ENCODE measurements at regions not wholly inside any gene's neighbourhood (a gene's known extent, or its start where the extent isn't known, plus 50 kb on each side); places are given as distances from the start of the nearest gene placed in this dataset.

- H2BK15ac ChIP-seq (ENCODE audit: low read depth, low read length), result no peak overlapping the region
- H3K4me1 Mint-ChIP-seq, result peaks cover 10% of the 10 kb centered on the region in 2 experiments
- no peak for TF ChIP-seq CTCF (conservative IDR thresholded peaks at IDR 0.05)
Measured at GRCh38 chr6:71187141-71187540, 101.5 kb upstream of the OGFRL1 start.

More at GRCh38 chr6:71187141-71187540, 101.5 kb upstream of the OGFRL1 start:
- Histone ChIP-seq H2BK20ac (ENCODE audit: low read depth, low read length, poor library complexity, severe bottlenecking) (no peak overlapping the region), H3T11ph (ENCODE audit: low read length) (no peak overlapping the region), H2BK12ac (ENCODE audit: insufficient read length, low read depth, low read length) (no peak overlapping the region), H3K79me1 (ENCODE audit: insufficient read depth, low read depth, low read length, poor library complexity, severe bottlenecking) (no peaks in the 10 kb centered on the region), H3K18ac (ENCODE audit: insufficient read length, low read depth, low read length) (no peak overlapping the region), H4K20me1 (ENCODE audit: control insufficient read depth, insufficient read depth, insufficient read length) (no peaks in the 10 kb centered on the region), H3K4me1 (ENCODE audit: insufficient read depth, low read length) (no peaks in the 10 kb centered on the region; the same call in 1 of the 2 replicates), H4K8ac (replicated peaks; ENCODE audit: insufficient read length, low read depth, low read length) (no peak overlapping the region), H3K27me3 (ENCODE audit: insufficient read depth, low read length) (no peaks in the 10 kb centered on the region), H3K14ac (ENCODE audit: insufficient read depth, low read length) (no peak overlapping the region), H2AFZ (ENCODE audit: low read length) (no peak overlapping the region), H3K4ac (ENCODE audit: low read depth, low read length) (no peak overlapping the region), H3K23ac (ENCODE audit: insufficient read length, low read depth, low read length) (no peak overlapping the region), H3K79me2 (ENCODE audit: insufficient read depth, low read length) (no peaks in the 10 kb centered on the region), H2AK5ac (ENCODE audit: insufficient read length, low read length) (no peak overlapping the region), H2BK5ac (ENCODE audit: insufficient read length, low read length) (no peak overlapping the region), H4K91ac (ENCODE audit: insufficient read length, low read depth, low read length) (no peak overlapping the region), H2BK120ac (ENCODE audit: low read depth, low read length, poor library complexity, severe bottlenecking) (no peak overlapping the region), H3K9me3 (ENCODE audit: control insufficient read depth, low read depth, low read length) (no peaks in the 10 kb centered on the region), H3K56ac (ENCODE audit: insufficient read length, low read depth, low read length) (no peak overlapping the region), H4K5ac (ENCODE audit: insufficient read length, low read depth, low read length) (no peak overlapping the region), H3K4me2 (ENCODE audit: insufficient read depth, insufficient read length, low read length) (no peak overlapping the region), H3K23me2 (ENCODE audit: insufficient read length, low read depth, low read length, poor library complexity, severe bottlenecking) (no peaks in the 10 kb centered on the region), H3K9ac (ENCODE audit: extremely low read depth, insufficient read length, low read length) (no peak overlapping the region), H3K27ac (ENCODE audit: insufficient read length, low read depth, low read length) (no peak overlapping the region)
- DNase-seq, result no peak
- Mint-ChIP-seq H3K27ac (no peak overlapping the region), H3K36me3 (ENCODE audit: insufficient read depth in 1 of 3, low read depth in 3 of 3) (peaks cover 2 to 18% (median 4%) of the 10 kb centered on the region in 3 experiments; a peak in 6 of 7 replicates), H3K9me3 (peaks cover 6 to 14% of the 10 kb centered on the region in 2 experiments), H3K4me3 (no peak overlapping the region), H3K27me3 (ENCODE audit: low read depth) (no peaks in the 10 kb centered on the region)
- WGBS (ENCODE audit: extremely low coverage, insufficient read length, low lambda C conversion rate), result no CpG with 5 or more reads among the region's 3 CpGs
